IPS-NIHi7 (cell line): ENCODE measurements at regions not wholly inside any gene's neighbourhood (a gene's known extent, or its start where the extent isn't known, plus 50 kb on each side); places are given as distances from the start of the nearest gene placed in this dataset.
"Not testable (repeated sequence)": the region's sequence is repeated elsewhere in the genome, so short reads cannot be mapped to it uniquely, and the experiment has no call there.

Experiments
- DNase-seq: peaks from one replicate; pipeline ENCODE4 v3.0.0; 2012; ENCODE audit warnings: mixed read lengths; ENCODE audit errors: extremely low spot score

DNA sequence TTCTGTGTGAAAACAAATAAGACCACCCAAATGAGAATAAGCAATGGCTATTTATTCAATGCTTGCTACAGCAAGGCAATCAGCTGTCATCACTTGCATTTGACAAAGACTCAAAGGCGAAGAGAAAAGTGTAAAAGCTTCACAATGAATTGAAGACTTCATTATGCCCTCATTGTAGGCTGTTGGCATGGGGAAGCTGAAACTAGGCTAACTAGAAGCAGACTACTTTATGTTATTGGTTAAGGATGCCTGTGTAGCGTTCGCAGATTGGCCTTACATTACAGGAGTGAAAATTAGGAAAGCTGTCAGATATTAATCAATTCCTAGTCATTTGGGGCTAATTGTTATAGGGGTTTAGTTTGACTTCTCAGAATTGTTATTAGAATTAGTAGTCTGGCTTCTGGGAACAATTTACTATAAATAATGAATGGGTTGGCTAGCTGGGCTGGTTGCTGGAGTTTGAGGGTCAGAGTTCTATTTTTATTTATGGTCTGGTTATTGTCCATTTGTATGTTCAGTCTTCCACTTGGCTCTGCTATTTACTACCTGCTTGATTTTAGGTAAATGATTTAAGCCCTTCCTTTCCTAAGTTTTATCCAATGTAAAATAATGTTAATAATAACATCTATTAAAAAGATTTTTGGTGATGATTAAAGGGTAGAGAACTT lies 437.2 kb upstream of the SYT4 start:
- no peak for DNase-seq

DNA sequence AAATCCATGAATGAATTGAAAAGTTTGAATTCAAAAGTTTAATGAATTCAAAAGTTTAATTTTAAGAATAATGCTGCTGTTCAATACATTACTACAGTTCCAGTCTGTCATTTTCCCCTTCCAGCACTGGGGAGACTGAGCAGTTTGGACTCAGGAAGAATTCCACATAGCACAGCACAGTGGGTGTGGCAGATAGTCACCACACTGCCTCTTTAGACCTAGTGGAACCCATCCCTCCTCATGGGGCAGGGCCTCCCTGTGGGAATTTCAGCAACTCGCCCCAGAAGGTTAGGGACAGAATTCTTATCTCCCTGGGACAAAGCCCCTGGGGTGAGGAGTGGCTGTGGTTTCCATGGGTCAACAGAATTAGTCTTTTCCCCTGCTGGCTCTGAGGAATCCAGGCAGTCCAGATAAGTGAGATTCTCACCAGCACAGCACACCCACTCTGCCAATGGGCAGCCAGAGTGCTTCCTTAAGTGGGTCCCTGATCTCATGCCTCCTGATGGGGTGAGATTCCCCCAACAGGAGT lies 442.0 kb upstream of the SYT4 start:
- DNase-seq: peak; percentile 7

DNA sequence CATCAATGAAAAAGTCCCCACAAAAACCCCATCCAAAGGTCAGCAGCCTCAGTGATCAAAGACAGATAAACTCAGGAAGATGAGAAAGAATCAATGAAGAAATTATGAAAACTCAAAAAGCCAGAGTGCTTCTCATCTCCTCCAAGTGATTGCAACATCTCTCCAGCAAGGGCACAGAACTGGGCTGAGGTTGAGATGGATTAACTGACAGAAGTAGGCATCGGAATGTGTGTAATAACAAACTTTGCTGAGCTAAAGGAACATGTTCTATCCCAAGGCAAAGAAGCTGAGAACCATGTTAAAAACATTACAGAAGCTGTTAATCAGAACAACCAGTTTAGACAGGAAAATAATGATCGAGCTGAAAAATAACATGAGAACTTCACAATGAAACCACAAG lies 442.8 kb upstream of the SYT4 start:
- DNase-seq: no peak

DNA sequence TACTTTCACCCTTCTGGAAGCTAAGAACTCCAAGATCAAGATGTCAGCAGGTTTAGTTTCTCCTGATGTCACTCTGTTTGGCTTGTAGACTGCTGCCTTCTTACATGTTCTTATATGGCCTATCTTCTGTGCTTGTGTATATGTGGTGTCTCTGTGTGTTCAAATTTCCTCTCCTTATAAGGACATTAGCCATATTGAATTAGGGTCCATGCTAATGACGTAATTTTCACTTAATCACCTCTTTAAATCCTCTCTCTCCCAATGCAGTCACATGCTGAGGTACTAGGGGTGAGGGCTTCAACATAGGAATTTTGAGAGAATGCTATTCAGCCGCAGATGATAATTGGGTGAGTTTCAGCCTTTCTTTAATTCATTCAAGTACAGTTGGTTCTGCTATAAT lies 458.3 kb upstream of the SYT4 start:
- no peak for DNase-seq

DNA sequence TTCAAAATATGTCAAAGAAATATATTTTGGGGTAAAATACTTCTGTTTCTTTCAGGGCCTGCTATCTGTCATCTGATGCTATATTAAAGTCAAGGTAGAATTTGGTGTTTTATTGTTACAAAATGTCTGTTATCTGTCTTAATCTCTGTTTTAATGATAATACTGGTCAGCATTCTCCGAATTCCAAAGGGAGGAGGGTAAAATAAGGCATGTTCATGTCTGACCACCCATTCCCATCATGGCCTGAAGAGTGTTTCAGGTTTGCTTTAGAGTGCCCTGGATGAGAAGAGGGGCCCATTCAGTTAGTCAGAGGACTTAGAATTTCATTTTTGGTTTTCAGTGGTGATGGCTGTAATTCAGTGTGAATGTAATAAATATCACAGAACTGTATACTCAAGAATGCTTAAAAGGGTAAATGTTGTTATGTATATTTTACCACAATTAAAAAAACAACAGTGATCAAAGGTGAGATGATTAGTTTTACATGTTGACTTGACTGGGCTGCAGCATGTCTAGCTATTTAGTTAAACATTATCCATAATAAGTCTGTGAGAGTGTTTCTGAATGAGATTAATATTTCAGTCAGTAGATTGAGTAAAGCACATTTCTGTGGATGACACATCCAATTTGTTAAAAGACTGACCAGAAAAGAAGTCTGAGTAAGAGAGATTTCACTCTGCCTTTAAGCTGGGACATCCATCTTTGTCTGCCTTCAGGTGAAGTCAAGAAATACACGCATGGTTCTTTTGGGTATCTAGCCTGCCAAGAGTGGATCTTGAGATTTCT lies 467.9 kb upstream of the SYT4 start:
- no peak for DNase-seq

DNA sequence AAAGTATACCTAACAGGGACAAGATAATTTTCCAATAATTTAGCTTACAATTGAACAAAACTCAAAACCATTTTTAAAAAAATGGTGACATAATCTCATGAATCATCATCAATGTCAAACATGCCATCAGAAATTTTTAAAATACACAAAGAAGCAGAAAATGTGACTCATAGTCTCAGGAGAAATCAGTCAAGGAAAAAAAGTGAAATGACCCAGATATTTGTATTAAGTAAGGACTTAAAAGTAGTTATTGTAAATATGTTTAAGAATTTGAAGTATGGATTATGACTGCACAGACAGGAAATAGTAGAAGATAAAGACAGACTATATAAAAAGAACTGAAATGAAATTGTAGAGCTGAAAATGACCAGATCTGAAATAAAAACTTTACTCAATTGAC lies 473.9 kb upstream of the SYT4 start:
- DNase-seq: no peak

DNA sequence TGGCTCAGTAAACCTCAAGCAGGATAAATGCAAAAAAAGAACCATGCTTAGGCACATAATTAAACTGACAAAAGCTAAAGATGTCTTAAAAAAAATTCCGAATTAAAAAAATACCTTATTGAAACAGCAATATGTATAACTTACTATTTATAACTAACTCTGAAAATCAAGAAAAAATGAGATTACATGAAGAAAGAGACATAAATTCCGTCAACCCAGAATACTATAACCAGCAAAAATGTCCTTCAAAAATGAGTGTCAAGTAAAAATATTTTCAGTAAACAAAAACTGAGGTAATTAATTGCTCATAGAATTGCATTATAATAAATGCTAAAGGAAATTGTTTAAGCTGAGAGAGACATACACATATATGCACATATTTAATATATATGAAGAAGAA lies 474.5 kb upstream of the SYT4 start:
- DNase-seq: no peak

DNA sequence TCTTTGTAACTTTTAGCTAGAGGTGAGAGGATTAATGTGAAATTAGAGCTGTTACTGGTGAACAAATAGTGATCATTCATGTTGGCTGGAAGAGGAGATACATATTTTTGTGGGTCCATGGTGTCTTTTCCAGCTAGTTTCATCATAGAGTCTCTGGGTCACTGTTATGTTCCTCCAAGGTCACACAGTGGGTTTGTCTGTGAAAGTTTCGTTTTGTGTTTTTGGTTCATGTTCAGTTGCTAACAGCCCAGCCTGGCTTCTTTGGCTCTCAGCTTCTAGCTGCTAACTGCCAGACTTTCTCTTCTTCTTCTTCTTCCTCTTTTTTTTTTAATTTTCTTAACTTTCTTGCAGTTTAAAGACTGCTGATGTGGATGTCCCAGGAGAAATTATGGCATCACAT lies 480.0 kb upstream of the SYT4 start:
- DNase-seq: no peak

DNA sequence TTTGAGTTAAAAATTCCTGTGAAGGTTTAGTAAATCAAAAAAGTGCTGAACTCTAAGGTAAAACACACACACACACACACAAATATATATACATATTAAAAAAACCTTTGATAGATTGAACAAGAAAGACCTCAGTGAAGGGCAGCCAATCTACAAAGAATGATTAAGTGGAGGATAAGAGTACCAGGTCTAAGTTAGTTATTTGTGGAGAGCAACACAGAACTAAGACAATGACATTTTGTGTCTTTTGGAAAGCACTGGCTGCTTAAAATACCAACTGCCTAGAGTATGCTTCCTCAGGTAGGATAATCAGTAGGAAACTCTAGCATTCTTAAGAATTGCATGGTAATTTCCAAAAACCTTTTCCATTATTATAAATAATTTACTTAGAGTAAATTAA lies 481.4 kb upstream of the SYT4 start:
- no peak for DNase-seq

DNA sequence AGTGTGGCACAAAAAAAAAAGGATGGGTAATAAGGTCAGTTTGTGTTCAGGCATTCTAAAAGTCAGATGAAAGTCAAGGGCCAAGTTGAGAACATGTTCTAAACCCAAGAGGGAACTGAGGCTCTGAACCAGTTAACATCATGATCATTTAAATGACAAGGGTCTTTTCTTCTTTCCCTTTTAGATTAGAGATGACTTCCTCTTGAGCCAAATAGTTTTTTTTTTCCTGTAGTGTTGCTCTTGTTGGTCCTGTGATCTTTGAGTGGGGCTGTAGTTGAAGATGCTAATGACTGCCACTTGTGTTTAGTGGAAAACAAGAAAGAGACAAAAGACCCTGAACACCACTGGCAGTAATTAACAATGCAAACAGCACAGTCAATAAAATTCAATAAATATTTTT lies 482.7 kb upstream of the SYT4 start:
- DNase-seq: no peak

DNA sequence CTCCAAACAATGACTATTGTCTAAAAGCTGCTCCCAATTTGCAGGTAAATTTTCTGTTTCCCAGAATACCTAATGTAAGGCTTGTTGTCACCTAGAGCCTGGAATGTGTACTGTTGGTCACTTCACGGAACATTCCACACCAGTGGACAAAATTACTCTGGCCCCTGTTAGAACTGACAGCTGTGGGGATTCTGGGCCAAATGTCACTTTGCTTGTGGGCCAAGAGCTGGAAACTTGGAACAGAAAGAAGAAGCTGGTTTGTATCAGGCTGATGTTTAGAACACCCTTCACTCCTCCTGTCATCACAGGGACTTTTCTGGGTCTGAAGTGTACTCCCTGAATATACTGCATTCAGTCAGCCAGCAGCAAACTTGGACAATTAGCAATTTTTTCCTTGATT lies 495.6 kb upstream of the SYT4 start:
- no peak for DNase-seq

DNA sequence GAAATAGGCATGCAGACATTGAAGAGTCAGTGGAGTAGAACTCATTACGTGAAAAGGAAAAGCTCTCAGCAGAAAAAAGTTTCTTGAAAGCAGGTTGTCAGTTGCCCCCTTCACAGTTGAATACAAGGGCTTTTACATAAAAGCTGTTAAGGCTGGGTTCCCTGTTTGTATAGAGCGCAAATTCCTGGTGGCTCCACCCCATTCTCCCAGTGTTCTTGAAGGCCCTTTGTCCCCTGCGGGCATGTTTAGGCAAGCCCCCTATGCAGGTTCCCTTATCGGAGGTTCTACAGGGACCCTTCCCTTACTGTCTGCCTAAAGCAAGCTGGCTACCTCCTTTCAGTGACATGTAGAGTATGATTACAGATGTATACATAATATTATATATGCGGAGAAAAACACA lies 497.2 kb upstream of the SYT4 start:
- no peak for DNase-seq

DNA sequence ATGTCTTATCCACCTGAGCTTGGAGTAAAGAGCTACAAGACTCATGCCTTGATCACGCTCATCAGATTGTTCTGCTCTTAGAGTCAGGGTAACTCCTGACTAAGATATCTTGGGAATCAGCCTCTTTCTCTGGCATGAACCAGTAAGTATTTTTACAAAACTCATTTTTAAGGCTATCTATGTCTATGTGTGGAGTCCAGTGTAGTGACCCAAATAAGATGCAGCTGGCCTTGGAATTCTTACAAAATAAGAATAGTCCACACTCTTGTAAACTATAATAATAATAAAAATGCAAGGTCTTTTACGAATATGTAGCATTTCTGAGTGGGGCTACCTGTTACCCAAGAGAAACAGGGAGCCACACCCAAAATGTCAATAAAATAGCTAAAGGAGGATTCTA lies 498.3 kb upstream of the SYT4 start:
- DNase-seq: no peak

DNA sequence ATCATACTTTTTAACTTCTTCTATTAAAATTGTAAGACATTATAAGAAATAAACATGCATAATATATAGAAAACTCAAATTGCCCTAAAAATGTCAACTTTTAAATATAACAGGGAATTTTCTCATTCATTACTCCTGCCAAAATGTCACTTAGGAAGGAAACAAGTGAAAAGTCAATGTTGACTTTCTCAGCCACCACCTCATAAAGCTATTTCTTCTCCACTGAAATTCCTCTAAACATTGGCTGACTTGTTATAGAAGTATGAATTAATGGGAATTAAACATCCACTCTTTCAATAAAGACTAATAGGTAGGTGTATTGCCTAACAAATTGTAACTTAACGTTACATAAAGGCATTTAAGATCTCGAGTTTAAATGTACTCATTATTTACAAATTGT lies 499.7 kb upstream of the SYT4 start:
- DNase-seq: no peak

DNA sequence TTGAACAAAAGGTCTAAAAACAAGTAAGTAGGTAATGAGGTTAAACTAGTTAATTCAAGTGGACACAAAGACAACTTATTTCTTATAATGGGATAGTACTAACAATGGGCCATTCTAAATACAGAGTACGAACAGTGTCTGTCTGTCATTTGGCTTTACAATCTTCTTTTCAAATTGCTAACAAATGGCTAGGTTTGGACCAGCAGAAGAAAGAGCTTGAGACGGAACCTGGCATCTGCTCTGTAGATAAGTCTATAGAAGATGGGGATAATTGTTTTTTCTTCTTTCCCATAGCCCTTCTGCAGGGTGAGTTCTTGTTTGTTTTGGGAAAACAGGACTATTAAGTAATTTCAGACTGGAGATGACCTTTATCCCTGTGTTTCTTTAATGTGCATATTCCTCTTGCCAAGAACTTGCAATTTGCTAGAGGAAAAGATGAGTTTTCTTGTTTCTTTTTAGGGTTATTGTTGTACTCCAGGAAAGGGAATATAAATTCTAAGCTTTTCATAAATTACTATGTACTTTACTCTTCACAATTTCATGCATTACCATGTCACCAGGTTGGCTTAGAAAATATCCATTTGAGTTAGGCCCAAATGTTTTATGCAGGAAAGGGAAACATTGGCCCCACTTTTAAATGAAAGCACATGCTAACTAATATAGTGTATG lies 500.5 kb upstream of the SYT4 start:
- no peak for DNase-seq

DNA sequence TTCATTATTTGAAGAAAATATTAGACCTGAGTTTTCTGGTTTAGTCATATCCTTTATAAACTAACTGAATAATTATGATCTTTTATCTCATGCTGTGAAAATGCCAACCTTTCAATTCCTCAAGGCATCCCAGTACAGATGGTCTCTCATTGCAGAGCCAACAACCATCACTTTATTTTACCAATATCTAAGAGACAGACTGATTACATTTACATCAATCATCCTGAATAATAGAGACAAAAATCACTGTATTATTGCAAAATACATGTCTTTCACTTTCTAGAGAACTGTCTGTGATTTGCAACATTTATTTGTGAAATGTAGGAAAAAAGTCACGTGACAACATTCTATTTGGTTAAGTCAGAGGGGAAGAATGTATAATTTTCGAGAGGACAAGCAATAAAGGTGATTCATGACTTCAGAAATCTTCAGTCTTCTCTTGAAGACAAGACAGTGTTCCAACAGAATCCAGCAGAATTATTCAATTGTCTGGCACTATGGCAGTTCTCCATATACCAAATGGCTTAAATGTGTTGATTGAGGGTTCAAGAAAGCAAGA lies 503.6 kb upstream of the SYT4 start:
- no peak for DNase-seq

DNA sequence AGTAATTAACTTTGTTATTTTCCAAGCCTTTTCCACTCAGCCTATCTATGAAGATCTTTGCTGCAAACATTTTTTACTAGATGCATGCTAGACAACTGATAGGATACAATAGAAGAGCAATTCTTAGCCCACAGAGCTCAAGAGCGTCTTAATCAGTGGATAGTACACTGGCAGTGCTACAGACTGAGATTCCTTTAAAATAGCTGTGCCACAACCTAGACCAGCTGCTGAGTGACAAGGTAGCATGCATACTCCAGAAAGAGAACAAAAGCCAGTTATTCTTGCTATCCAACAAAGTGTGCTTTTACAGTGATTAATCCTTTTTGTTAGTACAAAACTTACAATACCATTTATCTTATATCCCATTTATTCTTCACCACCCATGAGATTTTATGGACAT lies 507.9 kb upstream of the SYT4 start:
- no peak for DNase-seq

DNA sequence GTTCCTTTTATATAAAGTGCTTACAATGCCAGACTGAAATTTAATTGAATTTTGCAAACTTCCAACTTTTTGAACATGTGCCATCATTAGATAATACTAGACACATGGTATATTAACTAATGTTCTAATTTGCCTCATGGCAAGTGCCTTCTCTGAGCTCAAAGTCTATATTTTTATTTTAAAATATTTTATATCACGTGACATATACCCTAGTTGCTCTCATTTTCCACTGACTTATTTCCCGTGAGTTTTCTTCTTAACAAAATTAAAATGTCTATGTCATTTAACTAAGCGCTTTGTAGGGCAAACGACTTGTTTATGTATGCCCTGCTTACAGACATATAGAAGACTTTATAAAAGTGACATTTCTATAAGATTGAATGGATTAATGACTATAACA lies 509.6 kb upstream of the SYT4 start:
- no peak for DNase-seq

DNA sequence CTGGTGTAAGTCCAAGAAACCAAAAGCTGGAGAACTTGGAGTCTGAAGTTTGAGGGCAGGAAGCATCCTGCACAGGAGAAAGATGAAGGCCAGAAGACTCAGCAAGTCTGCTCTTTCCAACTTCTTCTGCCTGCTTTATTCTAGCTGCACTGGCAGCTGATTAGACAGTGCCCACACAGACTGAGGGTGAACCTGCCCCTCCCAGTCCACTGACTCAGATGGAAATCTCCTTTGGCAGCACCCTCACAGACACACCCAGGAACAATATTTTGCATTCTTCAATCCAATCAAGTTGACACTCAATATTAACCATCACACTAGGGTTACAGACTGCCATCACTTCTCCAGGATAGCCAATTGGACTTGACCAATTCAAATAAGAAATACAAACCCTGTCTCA lies 510.4 kb upstream of the SYT4 start:
- DNase-seq: not testable (repeated sequence)

DNA sequence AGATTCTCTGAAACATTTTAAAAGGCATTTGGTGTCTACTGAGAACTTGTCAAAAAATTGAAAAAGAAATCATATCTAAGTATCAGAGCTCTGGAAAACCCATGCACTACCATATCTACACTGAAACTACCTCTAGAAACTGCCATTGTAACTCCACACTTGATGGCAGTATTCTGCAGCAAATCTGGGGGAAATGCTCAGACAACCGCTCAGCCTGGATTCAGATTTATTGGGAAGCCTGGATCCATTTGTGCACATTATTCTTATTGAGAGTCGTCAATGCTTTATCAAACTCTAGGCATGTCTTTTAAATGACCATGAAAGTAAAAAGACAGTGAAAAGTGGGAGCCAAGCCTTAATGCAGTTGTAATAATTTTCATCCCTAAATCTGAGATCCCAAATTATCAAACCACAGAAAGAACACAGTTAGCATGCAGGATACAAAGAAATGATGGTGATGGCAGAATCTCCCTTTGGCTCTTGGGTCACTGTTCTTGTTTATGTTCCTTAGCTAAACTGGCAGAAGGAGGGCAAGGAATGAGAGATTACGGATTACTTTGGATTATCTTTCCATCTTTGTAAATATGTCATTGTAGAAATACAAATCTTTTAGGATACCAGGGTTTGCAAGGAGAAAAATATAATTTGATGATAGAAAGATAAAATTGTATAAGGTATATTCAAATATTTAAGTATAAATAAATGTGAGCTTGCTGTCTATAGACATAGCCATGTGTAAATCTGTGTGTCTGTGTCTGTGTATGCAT lies 512.1 kb upstream of the SYT4 start:
- peak; percentile 25 for DNase-seq

DNA sequence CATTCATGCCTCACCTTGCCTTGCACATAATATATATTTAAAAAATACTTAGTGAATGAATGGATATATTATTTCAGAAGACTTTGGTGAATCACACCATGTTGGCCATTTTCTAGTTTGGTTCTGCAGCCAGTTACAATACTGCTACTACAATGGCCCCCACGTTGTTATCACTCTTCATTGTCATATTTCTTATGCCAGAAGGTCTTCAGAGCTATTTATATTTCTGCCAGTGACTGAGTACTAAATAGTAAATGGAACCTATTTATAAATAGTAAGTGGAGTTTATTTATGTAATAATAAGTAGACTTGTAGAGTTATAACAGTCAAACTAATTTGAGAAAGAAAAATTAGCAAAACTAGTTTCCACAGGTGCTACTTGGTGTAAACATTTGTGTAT lies 516.6 kb upstream of the SYT4 start:
- DNase-seq: no peak

DNA sequence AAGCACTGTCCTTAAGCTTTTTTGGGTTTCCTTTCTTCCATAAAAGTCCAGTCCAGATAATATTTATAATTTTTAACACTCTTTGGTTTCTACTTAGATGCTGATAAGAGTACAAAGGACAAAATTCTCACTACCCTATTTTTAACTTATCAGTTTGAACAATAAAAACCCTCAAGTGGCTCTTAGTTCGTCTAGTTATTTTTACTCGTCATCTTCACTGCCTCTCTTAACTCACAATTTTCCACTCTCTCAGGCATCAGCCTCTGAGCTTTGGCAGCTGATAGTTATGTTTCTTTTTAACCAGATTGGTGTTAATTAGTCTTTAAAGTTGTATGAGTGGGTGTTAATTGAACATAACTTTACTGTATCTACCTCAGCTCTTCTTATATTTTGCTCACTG lies 517.1 kb upstream of the SYT4 start:
- DNase-seq: no peak
